ENCODE measurements at regions not wholly inside any gene's neighbourhood (a gene's known extent, or its start where the extent isn't known, plus 50 kb on each side); places are given as distances from the start of the nearest gene placed in this dataset.

- TF ChIP-seq, protein P1, sequence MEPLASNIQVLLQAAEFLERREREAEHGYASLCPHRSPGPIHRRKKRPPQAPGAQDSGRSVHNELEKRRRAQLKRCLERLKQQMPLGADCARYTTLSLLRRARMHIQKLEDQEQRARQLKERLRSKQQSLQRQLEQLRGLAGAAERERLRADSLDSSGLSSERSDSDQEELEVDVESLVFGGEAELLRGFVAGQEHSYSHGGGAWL (CRISPR knock-in tag; IDR thresholded peaks at IDR 0.05): no peak
- TF ChIP-seq DNMT1 (CRISPR knock-in tag; IDR thresholded peaks at IDR 0.05) (no peak), SYNCRIP (IDR thresholded peaks at IDR 0.05; ENCODE audit: insufficient read depth, low read depth, low read length) (no peak), ZNF251 (CRISPR knock-in tag; IDR thresholded peaks at IDR 0.05) (no peak), ZNF530 (CRISPR knock-in tag; IDR thresholded peaks at IDR 0.05; ENCODE audit: low read depth) (no peak), HDAC1 (CRISPR knock-in tag; IDR thresholded peaks at IDR 0.05) (peak; percentile 77), SNRNP70 (IDR thresholded peaks at IDR 0.05; ENCODE audit: low read depth, low read length) (no peak), TSC22D2 (CRISPR knock-in tag; IDR thresholded peaks at IDR 0.05; ENCODE audit: borderline replicate concordance) (no peak), ZNF350 (CRISPR knock-in tag; IDR thresholded peaks at IDR 0.05; ENCODE audit: borderline replicate concordance, low read depth) (no peak), TOE1 (CRISPR knock-in tag; IDR thresholded peaks at IDR 0.05) (no peak), KLF16 (CRISPR knock-in tag; IDR thresholded peaks at IDR 0.05) (peak in 1 of 2 experiments; percentile 77; a peak in 2 of 4 replicates), ZNF441 (CRISPR knock-in tag; IDR thresholded peaks at IDR 0.05; ENCODE audit: borderline replicate concordance) (0 out of 2 replicates have a peak, but pooled peaks have one; percentile 26), HOMEZ (CRISPR knock-in tag; IDR thresholded peaks at IDR 0.05; ENCODE audit: low read depth) (peak; percentile 79), ZNF296 (CRISPR knock-in tag; conservative IDR thresholded peaks at IDR 0.05) (no peak), TBL1XR1 (IDR thresholded peaks at IDR 0.05; ENCODE audit: borderline replicate concordance, low read length, partially characterized antibody) (peak; percentile 90), U2AF2 (IDR thresholded peaks at IDR 0.05; ENCODE audit: low read depth, low read length) (no peak), HNRNPUL1 (IDR thresholded peaks at IDR 0.05; ENCODE audit: low read depth, low read length) (no peak), NFIC (IDR thresholded peaks at IDR 0.05; ENCODE audit: low read length) (peak; percentile 90), SP140L (CRISPR knock-in tag; IDR thresholded peaks at IDR 0.05; ENCODE audit: borderline replicate concordance) (peak; percentile 56; the same call in 1 of the 2 replicates), DDIT3 (CRISPR knock-in tag; IDR thresholded peaks at IDR 0.05) (no peak), ZNF329 (CRISPR knock-in tag; IDR thresholded peaks at IDR 0.05; ENCODE audit: low read depth) (no peak), PAX8 (CRISPR knock-in tag; IDR thresholded peaks at IDR 0.05; ENCODE audit: borderline replicate concordance) (no peak), KDM4B (CRISPR knock-in tag; IDR thresholded peaks at IDR 0.05) (peak; percentile 55; the same call in 1 of the 2 replicates), ZSCAN12 (CRISPR knock-in tag; IDR thresholded peaks at IDR 0.05) (no peak), POLR2G (IDR thresholded peaks at IDR 0.05; ENCODE audit: low read depth, low read length) (no peak), SSRP1 (CRISPR knock-in tag; IDR thresholded peaks at IDR 0.05) (no peak), ATAD3A (CRISPR knock-in tag; IDR thresholded peaks at IDR 0.05) (no peak)
These were observed 106.7 kb downstream of the SETD4 start (continued) for GRCh38 chr21:35953597-35953996.

Measured in HepG2 (cell line).